Thyroid gland (tissue), 4 donors: ENCODE measurements at regions not wholly inside any gene's neighbourhood (a gene's known extent, or its start where the extent isn't known, plus 50 kb on each side); places are given as distances from the start of the nearest gene placed in this dataset.

Experiments
- POLR2A ChIP-seq, 2 donors: fragments of 450-650 bp; IDR thresholded peaks; one replicate each; pipeline ENCODE4 v1.6.1; 2017; ENCODE audit warnings: antibody characterized with exemption in 2 of 2, mild to moderate bottlenecking in 2 of 2, moderate library complexity in 1 of 2
- TF ChIP-seq, protein P1 (sequence below), 6 experiments: fragments of 200-600 bp in 3 of 6; fragments of 450-650 bp in 3 of 6; sonication (generic) in 3 of 6; IDR thresholded peaks; one replicate each; pipeline ENCODE4 v1.5.1; 2016 to 2019; ENCODE audit warnings: antibody characterized with exemption in 6 of 6, mild to moderate bottlenecking in 2 of 6, inconsistent platforms in 1 of 6, moderate library complexity in 1 of 6

- TF ChIP-seq POLR2A (IDR thresholded peaks at IDR 0.05): no peak
- TF ChIP-seq, protein P1, sequence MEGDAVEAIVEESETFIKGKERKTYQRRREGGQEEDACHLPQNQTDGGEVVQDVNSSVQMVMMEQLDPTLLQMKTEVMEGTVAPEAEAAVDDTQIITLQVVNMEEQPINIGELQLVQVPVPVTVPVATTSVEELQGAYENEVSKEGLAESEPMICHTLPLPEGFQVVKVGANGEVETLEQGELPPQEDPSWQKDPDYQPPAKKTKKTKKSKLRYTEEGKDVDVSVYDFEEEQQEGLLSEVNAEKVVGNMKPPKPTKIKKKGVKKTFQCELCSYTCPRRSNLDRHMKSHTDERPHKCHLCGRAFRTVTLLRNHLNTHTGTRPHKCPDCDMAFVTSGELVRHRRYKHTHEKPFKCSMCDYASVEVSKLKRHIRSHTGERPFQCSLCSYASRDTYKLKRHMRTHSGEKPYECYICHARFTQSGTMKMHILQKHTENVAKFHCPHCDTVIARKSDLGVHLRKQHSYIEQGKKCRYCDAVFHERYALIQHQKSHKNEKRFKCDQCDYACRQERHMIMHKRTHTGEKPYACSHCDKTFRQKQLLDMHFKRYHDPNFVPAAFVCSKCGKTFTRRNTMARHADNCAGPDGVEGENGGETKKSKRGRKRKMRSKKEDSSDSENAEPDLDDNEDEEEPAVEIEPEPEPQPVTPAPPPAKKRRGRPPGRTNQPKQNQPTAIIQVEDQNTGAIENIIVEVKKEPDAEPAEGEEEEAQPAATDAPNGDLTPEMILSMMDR (IDR thresholded peaks at IDR 0.05): no peak
Observed at GRCh38 chr9:121556082-121556481, 56.4 kb upstream of the GGTA1 start.
